GM12892 (cell line): ENCODE measurements at regions not wholly inside any gene's neighbourhood (a gene's known extent, or its start where the extent isn't known, plus 50 kb on each side); places are given as distances from the start of the nearest gene placed in this dataset.

Experiments used
- POLR2A ChIP-seq: IDR thresholded peaks from 2 replicates; pipeline ENCODE4 v1.6.1; 2011; ENCODE audit warnings: low read depth, low read length, control low read depth
- POLR2AphosphoS5 ChIP-seq: IDR thresholded peaks from 2 replicates; pipeline ENCODE4 v1.6.1; 2011; ENCODE audit warnings: low read depth, low read length, control low read depth

GRCh38 chr4:58214376-58214775, 1104.2 kb upstream of the IGFBP7 start:
- TF ChIP-seq POLR2AphosphoS5: no peak
- no peak for TF ChIP-seq POLR2A
